ENCODE measurements at regions not wholly inside any gene's neighbourhood (a gene's known extent, or its start where the extent isn't known, plus 50 kb on each side); places are given as distances from the start of the nearest gene placed in this dataset.
"Not testable (repeated sequence)": the region's sequence is repeated elsewhere in the genome, so short reads cannot be mapped to it uniquely, and the experiment has no call there.

DNA sequence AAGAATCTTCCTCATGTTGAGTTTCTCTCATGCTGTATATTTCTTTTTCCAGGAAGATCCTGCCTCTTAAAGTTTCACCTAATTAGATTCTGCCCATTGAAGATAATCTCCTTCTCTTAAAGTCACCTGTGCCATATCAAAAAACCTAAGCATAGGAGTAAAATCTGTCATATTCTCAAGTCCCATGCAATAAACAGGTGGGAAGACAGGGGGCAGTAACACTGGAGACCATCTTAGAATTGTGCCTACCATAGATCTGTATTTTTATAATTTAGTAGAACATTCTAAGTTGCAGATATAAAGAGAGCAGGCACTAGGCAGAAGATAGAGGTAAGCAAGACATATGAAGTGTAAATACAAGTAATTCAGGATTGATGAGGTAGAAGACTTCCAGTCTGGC lies 763.5 kb upstream of the MANEA start:
- Histone ChIP-seq H3K27ac (no peak overlapping the region), H3K4me3 (no peak overlapping the region), H3K36me3 (replicated peaks in 1 of 2) (no peaks in the 10 kb centered on the region), H3K4me1 (replicated peaks in 1 of 2) (no peaks in the 10 kb centered on the region), H3K27me3 (no peaks in the 10 kb centered on the region), H3K9me3 (replicated peaks in 1 of 3) (no peaks in the 10 kb centered on the region)
- intact Hi-C loops (cut with DNase I): no loop called here
- no peak for DNase-seq
- TF ChIP-seq CTCF (IDR thresholded peaks at IDR 0.05) (no peak), POLR2A (IDR thresholded peaks at IDR 0.05) (no peak)

- H3K36me3 ChIP-seq (replicated peaks in 1 of 2): no peaks in the 10 kb centered on the region
- intact Hi-C loops (cut with DNase I): no loop called here
- no peak overlapping the region for H3K27ac ChIP-seq
- no peaks in the 10 kb centered on the region for H3K4me1 ChIP-seq (replicated peaks in 1 of 2)
- DNase-seq: no peak
- no peak overlapping the region for H3K4me3 ChIP-seq
- H3K9me3 ChIP-seq (replicated peaks in 1 of 3): no peaks in the 10 kb centered on the region
- no peak for TF ChIP-seq CTCF (IDR thresholded peaks at IDR 0.05)
- TF ChIP-seq POLR2A (IDR thresholded peaks at IDR 0.05): no peak
- no peaks in the 10 kb centered on the region for H3K27me3 ChIP-seq
- 16 to 46% (median 35%) methylated on average over 3 of the region's 3 CpGs for WGBS, 4 donors
Measured at GRCh38 chr6:94801344-94801743, 776.0 kb upstream of the MANEA start.

- Histone ChIP-seq H3K27ac (no peak overlapping the region), H3K36me3 (replicated peaks in 1 of 2) (no peaks in the 10 kb centered on the region), H3K27me3 (no peaks in the 10 kb centered on the region), H3K9me3 (replicated peaks in 1 of 3) (no peaks in the 10 kb centered on the region), H3K4me3 (no peak overlapping the region), H3K4me1 (replicated peaks in 1 of 2) (no peaks in the 10 kb centered on the region)
- no peak for DNase-seq
- intact Hi-C loops (cut with DNase I): no loop called here
- TF ChIP-seq CTCF (IDR thresholded peaks at IDR 0.05) (no peak), POLR2A (IDR thresholded peaks at IDR 0.05) (no peak)
- 64 to 83% (median 72%) methylated on average over 3 to 4 of the region's 4 CpGs for WGBS, 4 donors
Measured at GRCh38 chr6:94785514-94785913, 791.8 kb upstream of the MANEA start.

GRCh38 chr6:94785081-94785480 lies 792.3 kb upstream of the MANEA start:
- DNase-seq; H3K4me3 ChIP-seq; H3K27ac ChIP-seq; H3K9me3 ChIP-seq (replicated peaks in 1 of 3); intact Hi-C loops (cut with DNase I); H3K36me3 ChIP-seq (replicated peaks in 1 of 2); H3K4me1 ChIP-seq (replicated peaks in 1 of 2); H3K27me3 ChIP-seq: not testable (repeated sequence)
- 75 to 100% (median 88%) methylated on average over 1 to 2 of the region's 2 CpGs for WGBS, 4 donors

GRCh38 chr6:94769197-94769596 lies 808.1 kb upstream of the MANEA start:
- Histone ChIP-seq H3K9me3 (replicated peaks in 1 of 3) (no peaks in the 10 kb centered on the region), H3K27ac (no peak overlapping the region), H3K36me3 (replicated peaks in 1 of 2) (no peaks in the 10 kb centered on the region), H3K4me3 (no peak overlapping the region), H3K4me1 (replicated peaks in 1 of 2) (no peaks in the 10 kb centered on the region), H3K27me3 (no peaks in the 10 kb centered on the region)
- intact Hi-C loops (cut with DNase I): no loop called here
- TF ChIP-seq POLR2A (IDR thresholded peaks at IDR 0.05) (no peak), CTCF (IDR thresholded peaks at IDR 0.05) (no peak)
- DNase-seq: no peak
- 79 to 82% (median 81%) methylated on average over 1 of the region's 1 CpG for WGBS, 4 donors

Measured in adrenal gland (tissue), 9 donors.